ENCODE measurements at regions not wholly inside any gene's neighbourhood (a gene's known extent, or its start where the extent isn't known, plus 50 kb on each side); places are given as distances from the start of the nearest gene placed in this dataset.
A peak's percentile ranks its signal among the peaks of the same experiment; 100 is the strongest.
"Not testable (repeated sequence)": the region's sequence is repeated elsewhere in the genome, so short reads cannot be mapped to it uniquely, and the experiment has no call there.

DNA sequence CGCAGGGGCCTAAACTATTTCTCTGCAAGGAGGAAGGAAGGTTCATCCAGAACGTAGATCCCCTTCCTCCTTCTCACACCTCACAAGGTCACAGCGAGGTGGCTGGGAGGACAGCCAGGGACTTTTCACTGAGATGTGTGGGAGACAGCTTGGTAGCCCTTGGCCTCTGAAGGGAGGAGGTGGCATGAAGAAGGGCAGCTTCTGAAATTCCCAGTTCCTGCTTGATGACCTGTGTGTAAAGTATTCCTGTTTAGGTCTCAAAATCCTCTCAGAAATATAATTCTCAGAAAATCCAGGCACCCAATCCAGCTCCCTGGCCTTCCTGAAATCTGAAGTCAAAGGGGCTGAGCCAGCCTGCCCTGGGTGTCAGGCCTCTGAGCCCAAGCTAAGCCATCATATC, 84.9 kb upstream of the ALDH3B2 start:
- DNase-seq, result not testable (repeated sequence)

DNA sequence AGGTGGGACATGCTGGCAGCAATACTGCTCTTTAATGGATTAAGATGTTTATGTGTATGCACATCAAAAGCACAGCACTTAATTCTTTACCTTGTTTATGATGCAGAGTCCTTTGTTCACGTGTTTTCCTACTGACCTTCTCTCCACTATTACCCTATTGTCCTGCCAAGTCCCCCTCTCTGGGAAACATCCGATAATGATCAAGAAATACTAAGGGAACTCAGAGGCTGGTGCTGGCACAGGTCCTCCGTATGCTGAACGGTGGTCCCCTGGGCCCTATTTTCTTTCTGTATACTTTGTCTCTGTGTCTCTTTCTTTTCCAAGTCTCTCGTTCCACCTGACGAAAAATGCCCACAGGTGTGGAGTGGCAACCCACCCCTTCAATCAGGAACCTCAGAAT, 84.0 kb upstream of the ALDH3B2 start:
- not testable (repeated sequence) for DNase-seq

DNA sequence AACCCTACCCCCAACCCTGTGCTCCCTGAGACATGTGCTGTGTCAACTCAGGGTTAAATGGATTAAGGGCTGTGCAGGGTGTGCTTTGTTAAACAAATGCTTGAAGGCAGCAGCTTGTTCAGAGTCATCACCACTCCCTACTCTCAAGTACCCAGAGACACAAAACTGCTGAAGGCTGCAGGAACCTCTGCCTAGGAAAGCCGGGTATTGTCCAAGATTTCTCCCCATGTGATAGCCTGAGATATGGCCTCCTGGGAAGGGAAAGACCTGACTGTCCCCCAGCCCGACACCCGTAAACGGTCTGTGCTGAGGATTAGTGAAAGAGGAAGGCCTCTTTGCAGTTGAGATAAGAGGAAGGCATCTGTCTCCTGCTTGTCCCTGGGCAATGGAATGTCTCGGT, 83.6 kb upstream of the ALDH3B2 start:
- DNase-seq, result not testable (repeated sequence)

DNA sequence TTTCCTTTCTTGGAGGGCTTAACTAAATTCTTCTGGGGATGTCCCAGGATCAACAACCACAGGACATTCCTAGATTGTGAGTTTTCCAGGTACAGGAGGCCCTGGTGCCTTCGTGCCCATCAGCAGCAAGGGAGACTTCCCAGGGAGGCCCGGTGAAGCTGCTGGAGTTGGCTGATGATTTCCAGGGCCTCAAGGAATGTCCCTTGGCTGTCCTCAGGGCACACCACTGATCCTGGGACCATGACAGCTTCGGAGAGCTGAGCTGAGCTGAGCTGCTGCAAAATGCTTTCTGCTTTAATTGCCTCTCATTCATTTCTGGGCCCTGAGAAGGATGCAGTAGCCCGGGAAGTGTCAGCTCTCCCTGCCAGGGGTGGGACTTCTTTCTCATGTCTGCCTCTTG, 79.4 kb upstream of the ALDH3B2 start:
- DNase-seq, result not testable (repeated sequence)

DNA sequence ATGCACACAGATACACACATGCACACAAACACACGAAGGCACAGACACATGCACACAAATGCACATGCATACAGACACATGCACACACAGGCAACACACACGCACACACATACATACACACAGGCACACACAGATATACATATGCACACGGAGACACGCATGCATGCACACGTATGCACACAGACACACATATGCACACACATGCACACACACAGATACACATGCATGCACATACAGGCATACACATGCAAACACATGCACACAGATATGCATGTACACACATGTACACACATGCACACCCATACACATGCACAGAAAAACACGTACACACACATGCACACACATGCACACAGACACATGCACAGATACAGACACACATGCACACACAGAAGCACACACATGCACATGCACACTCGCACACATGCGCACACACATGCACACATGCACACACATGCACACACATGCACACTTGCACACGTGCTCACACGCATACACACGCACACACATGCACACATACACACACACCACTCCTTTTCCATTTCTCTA, 70.8 kb upstream of the ALDH3B2 start:
- no peak for DNase-seq

DNA sequence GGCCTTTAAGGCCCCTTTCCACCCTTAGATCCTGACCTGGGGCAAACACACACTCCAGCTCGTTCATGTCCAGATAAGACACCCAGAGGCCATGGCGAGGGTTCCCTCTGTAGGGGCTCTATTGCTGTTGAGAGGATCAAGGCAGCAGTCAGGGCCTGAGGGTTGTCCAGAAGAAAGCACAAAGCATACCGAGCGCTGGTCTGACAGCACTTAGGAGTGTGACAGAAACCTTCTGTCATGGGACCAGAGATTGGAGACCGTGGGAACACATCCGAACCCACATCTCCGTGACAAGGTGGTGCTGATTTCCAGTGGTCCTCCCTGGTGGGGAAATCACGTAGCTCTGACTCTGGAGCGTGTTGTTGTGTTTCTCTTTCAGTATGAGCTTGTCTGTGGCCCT, 69.8 kb upstream of the ALDH3B2 start:
- DNase-seq, result not testable (repeated sequence)

DNA sequence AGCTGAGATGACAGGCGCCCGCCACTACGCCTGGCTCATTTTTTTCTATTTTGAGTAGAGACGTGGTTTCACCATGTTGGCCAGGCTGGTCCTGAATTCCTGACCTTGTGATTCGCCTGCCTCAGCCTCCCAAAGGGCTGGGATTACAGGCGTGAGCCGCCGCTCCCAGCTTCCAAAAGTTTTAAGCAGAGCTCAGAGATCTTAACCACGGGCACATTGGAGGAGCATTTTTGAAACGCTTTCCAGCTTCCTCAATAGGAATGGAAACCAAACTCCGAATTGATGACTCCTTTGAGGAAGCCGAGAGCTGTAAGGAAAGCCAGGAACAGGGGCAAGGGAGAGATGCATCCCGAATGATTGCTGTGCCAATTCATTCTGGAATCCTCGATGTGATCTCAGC, 63.8 kb upstream of the ALDH3B2 start:
- DNase-seq, result not testable (repeated sequence)

DNA sequence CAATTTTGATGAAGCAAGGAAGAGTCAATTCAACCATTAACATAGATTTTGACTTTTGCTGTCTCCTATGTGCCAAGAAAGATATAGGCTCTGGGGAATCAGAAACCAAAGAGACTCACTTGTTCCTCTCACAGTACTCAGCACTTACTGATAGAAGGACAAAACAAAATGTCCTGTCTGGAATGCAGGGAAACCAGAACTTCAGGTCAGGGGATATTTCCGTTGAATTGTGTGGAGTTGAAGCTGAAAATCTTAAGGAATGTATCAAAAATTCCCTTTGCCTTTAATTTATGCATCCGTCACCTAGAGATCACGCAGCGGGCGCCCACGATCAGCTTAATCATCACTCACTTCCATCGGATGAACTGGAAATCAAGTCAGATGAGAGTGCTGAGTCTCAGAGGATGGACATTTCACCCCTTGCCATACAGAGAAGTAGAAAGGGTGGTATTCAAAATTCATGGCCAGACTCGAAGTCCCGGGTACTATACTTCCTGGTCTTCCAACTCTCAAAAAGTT, 63.2 kb upstream of the ALDH3B2 start:
- not testable (repeated sequence) for DNase-seq

DNA sequence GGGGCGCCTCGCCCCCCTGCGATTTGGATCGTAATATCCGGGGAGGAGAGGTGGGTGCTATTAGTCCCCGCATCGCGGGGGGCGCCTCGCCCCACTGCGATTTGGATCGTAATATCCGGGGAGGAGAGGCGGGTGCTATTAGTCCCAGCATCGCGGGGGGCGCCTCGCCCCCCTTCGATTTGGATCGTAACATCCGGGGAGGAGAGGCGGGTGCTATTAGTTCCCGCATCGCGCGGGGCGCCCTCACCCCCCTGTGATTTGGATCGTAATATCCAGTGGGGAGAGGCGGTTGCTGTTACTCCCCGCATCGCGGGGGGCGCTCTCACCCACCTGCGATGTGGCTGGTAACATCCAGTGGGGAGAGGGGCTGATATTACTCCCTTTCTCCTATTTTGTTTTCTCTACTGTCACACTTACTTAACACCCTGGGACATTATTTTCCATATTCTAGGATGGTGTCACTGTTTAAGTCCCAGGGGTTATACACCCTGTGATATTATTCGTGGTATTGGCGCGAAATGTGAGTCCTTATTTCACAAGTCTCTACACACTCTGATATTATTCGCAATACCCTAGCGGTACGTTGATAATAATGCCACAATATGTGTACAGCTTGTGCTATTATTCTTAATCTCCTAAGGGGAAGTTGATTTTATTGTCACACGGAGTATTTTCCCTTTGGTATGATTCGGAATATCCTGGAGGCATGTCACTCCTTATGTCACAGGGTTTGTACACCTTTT, 57.8 kb upstream of the ALDH3B2 start:
- peak; percentile 68 for DNase-seq

DNA sequence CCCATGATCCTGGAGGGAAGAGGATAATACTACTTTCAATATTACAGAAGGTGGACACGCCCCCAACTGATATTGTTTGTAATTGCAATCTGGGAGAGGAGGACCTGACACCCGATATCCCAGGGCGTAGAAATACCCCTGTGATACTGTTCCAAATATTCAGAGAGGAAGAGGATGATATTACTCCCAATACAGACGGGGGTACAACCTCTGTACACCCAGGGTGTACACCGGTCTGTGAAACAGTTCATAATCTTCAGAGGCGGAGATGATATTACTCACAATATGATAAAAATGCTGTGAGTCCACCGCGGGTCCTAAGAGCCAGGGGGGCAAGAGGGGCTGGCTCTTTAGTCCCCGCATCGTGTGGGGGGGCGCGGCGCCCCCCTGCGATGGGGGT, 57.2 kb upstream of the ALDH3B2 start:
- DNase-seq, result no peak

DNA sequence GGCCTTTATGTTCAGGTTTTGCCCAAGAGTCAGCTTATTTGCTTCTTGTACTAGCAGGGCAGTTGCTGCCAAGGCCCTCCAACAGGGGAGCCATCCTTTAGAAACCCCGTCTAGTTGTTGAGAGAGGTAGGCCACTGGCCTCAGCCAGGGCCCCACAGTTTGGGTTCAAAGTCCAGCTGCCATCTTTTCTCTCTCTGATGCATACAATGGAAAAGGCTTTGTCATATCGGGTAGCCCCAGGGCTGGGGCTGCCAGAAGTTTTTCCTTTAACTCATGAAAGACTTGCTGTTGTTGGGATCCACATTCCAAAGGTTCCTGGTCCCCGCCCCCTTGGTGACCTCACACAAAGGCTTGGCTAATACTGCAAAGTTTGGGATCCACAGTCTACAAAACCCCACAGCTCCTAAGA, 53.7 kb upstream of the ALDH3B2 start:
- DNase-seq, result not testable (repeated sequence)

DNA sequence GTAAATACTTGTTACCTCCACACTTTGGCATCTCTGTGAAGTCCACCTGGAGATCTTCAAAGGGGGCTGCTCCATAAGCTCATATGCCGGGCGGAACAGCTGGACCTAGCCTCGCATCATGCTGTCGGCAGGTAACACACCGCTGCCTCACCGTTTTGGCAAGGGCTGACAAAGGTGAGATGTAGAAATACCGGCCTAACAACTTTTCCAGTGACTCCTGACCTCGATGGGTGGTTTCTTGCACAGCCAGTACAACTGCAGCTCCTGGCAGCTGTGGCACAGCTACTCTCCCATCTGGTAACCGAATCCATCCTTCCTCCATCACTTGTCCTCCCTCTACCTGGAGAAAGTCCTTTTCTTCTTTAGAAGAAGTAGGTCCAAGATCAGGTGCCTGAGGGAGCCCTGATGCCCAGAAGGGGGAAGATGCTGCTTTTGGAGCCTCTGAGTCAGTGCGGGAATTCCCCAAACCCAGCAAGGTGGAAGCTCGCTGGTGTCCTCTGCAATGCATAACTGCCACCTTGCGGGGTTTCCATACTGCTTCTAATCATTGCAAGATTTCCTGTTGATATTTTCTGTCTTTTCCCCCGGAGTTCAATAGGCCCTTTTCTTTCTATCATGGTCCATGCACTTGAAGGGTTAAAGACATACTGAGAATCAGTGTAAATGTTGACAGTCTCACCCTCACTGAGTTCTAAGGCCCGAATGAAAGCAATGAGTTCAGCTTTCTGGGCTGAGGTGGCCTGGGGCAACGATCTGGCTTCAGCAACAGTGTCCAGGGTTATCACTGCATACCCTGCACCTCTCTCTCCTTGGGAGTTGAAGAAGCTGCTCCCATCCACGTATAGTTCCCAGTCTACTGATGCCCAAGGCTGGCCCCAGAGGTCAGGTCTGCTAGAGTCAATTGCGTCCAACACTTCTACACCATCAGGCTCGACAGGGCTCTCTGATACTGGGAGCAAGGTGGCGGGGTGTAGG, 52.9 kb upstream of the ALDH3B2 start:
- DNase-seq, result peak; percentile 68
